H1 (cell line): ENCODE measurements at regions not wholly inside any gene's neighbourhood (a gene's known extent, or its start where the extent isn't known, plus 50 kb on each side); places are given as distances from the start of the nearest gene placed in this dataset.

Experiments used
- CHD7 ChIP-seq: fragments of 300-600 bp; sonication (generic); IDR thresholded peaks from 2 replicates; pipeline ENCODE4 v1.7.1; 2012; ENCODE audit warnings: low read length, moderate library complexity, mild to moderate bottlenecking, inconsistent platforms; ENCODE audit not compliant: insufficient replicate concordance

- no peak for TF ChIP-seq CHD7
Observed at GRCh38 chr16:61579195-61579594, 457.0 kb downstream of the CDH8 start (continued).
